Vagina (tissue), 2 donors: ENCODE measurements at regions not wholly inside any gene's neighbourhood (a gene's known extent, or its start where the extent isn't known, plus 50 kb on each side); places are given as distances from the start of the nearest gene placed in this dataset.

Source experiments
- CTCF ChIP-seq, 3 experiments: fragments of 450-650 bp in 2 of 3; fragments of 200-600 bp in 1 of 3; sonication (generic) in 1 of 3; IDR thresholded peaks; one replicate each; pipeline ENCODE4 v1.5.1; 2017 to 2019; ENCODE audit warnings: antibody characterized with exemption in 3 of 3, mild to moderate bottlenecking in 2 of 3, moderate library complexity in 2 of 3
- POLR2A ChIP-seq, 2 donors: fragments of 450-650 bp; IDR thresholded peaks; one replicate each; pipeline ENCODE4 v1.6.1; 2017; ENCODE audit warnings: antibody characterized with exemption in 2 of 2, mild to moderate bottlenecking in 2 of 2, moderate library complexity in 2 of 2
- POLR2AphosphoS5 ChIP-seq, 2 donors: sonication (generic); formaldehyde crosslinking; IDR thresholded peaks; one replicate each; pipeline ENCODE4 v1.9.0; 2017; ENCODE audit warnings: antibody characterized with exemption in 2 of 2, mild to moderate bottlenecking in 2 of 2, low read depth in 1 of 2; ENCODE audit not compliant: insufficient read depth in 1 of 2

- TF ChIP-seq CTCF (IDR thresholded peaks at IDR 0.05), result no peak
- TF ChIP-seq POLR2AphosphoS5 (IDR thresholded peaks at IDR 0.05; ENCODE audit: insufficient read depth in 1 of 2, low read depth in 1 of 2), result no peak
- no peak for TF ChIP-seq POLR2A (IDR thresholded peaks at IDR 0.05)
These were observed 439.6 kb downstream of the TTLL7 start for GRCh38 chr1:83559129-83559840.
